SK-N-SH (cell line): ENCODE measurements at regions not wholly inside any gene's neighbourhood (a gene's known extent, or its start where the extent isn't known, plus 50 kb on each side); places are given as distances from the start of the nearest gene placed in this dataset.

Source experiments
- CTCF ChIA-PET: fragments of 300-600, 350-600 bp; formaldehyde crosslinking; extraction: SDS; loops from one replicate; lab custom pipeline; 2021; lab: Yijun Ruan, JAX
- POLR2A ChIA-PET: fragments of 350-600 bp; sonication (Branson Sonifier 250); formaldehyde crosslinking; extraction: SDS; loops from one replicate; lab custom pipeline; 2020; ENCODE audit warnings: antibody characterized with exemption, inconsistent platforms; lab: Yijun Ruan, JAX
- DNase-seq: peaks from one replicate; pipeline ENCODE4 v3.0.0; 2012
- H2AFZ ChIP-seq: fragments of 200-600 bp; sonication (generic); 2 replicates; pipeline ENCODE4 v1.8.1; 2016; ENCODE audit warnings: antibody characterized with exemption, mild to moderate bottlenecking, low read depth
- H3F3A ChIP-seq: fragments of 200-600 bp; sonication (generic); replicated peaks from 2 replicates; pipeline ENCODE3; 2016; ENCODE audit warnings: antibody characterized with exemption, mild to moderate bottlenecking; ENCODE audit not compliant: insufficient read depth
- H3K27ac ChIP-seq, 2 experiments: fragments of 200-500 bp in 1 of 2; fragments of 200-600 bp in 1 of 2; sonication (Bioruptor generic) in 1 of 2; sonication (generic), shearing (Covaris generic) in 1 of 2; 2 replicates each; pipeline versions ENCODE4 v1.5.1 to v1.6.1; 2014 to 2016; ENCODE audit warnings: low read depth in 2 of 2, inconsistent platforms in 1 of 2, low read length in 1 of 2, mild to moderate bottlenecking in 1 of 2, mixed read lengths in 1 of 2
- H3K27me3 ChIP-seq: fragments of 200-600 bp; sonication (generic), shearing (Covaris generic); 2 replicates; pipeline ENCODE4 v1.6.1; 2016; ENCODE audit warnings: mixed run types; ENCODE audit not compliant: insufficient read depth
- H3K36me3 ChIP-seq, 2 experiments: fragments of 200-500 bp in 1 of 2; fragments of 200-600 bp in 1 of 2; sonication (Bioruptor generic) in 1 of 2; sonication (generic) in 1 of 2; replicated peaks in 1 of 2; 2 replicates each; pipeline versions ENCODE3 to v1.5.1; 2014 to 2016; ENCODE audit warnings: low read length in 1 of 2, mild to moderate bottlenecking in 1 of 2; ENCODE audit not compliant: insufficient read depth in 2 of 2, control insufficient read depth in 1 of 2
- H3K4me1 ChIP-seq, 2 experiments: fragments of 200-500 bp in 1 of 2; fragments of 200-600 bp in 1 of 2; sonication (Bioruptor generic) in 1 of 2; sonication (generic), shearing (Covaris generic) in 1 of 2; 2 replicates each; pipeline versions ENCODE4 v1.5.1 to v1.6.1; 2014 to 2016; ENCODE audit warnings: low read depth in 1 of 2, low read length in 1 of 2, mixed run types in 1 of 2; ENCODE audit not compliant: insufficient read depth in 2 of 2, control insufficient read depth in 1 of 2
- H3K4me2 ChIP-seq: fragments of 200-600 bp; sonication (generic), shearing (Covaris generic); 2 replicates; pipeline ENCODE4 v1.6.1; 2017; ENCODE audit warnings: mixed run types
- H3K4me3 ChIP-seq, 2 experiments: fragments of 200-500 bp in 1 of 2; fragments of 200-600 bp in 1 of 2; sonication (Bioruptor generic) in 1 of 2; sonication (generic), shearing (Covaris generic) in 1 of 2; 2 replicates each; pipeline versions ENCODE4 v1.5.1 to v1.8.1; 2014 to 2016; ENCODE audit warnings: low read depth in 2 of 2, inconsistent platforms in 1 of 2, low read length in 1 of 2, mild to moderate bottlenecking in 1 of 2, mixed read lengths in 1 of 2, moderate library complexity in 1 of 2
- H3K79me2 ChIP-seq: fragments of 200-600 bp; sonication (generic); 2 replicates; pipeline ENCODE4 v1.8.1; 2017; ENCODE audit warnings: mild to moderate bottlenecking; ENCODE audit not compliant: insufficient read depth
- H3K9ac ChIP-seq: fragments of 200-600 bp; sonication (generic); 2 replicates; pipeline ENCODE4 v1.6.1; 2017; ENCODE audit warnings: mixed run types
- H3K9me2 ChIP-seq: fragments of 200-600 bp; sonication (generic); 2 replicates; pipeline ENCODE4 v1.6.1; 2017; ENCODE audit warnings: mixed run types
- H3K9me3 ChIP-seq: fragments of 200-600 bp; sonication (generic); 2 replicates; pipeline ENCODE4 v1.6.1; 2017; ENCODE audit warnings: mixed run types, mild to moderate bottlenecking, moderate library complexity
- H4K20me1 ChIP-seq: fragments of 200-600 bp; sonication (generic); 2 replicates; pipeline ENCODE4 v1.6.1; 2017; ENCODE audit warnings: mild to moderate bottlenecking, mixed run types; ENCODE audit not compliant: insufficient read depth
- CHD2 ChIP-seq: fragments of 150-350 bp; IDR thresholded peaks from 2 replicates; pipeline ENCODE4 v1.6.1; 2018; ENCODE audit warnings: low read length; ENCODE audit not compliant: partially characterized antibody
- ELF1 ChIP-seq: IDR thresholded peaks from 2 replicates; pipeline ENCODE4 v1.4.0; 2012
- EZH2phosphoT487 ChIP-seq: fragments of 200-600 bp; sonication (generic); IDR thresholded peaks from 2 replicates; pipeline ENCODE4 v1.6.1; 2017; ENCODE audit warnings: low read depth, mixed run types, mild to moderate bottlenecking, antibody characterized with exemption, moderate library complexity, borderline replicate concordance
- FOSL2 ChIP-seq: IDR thresholded peaks from 2 replicates; pipeline ENCODE4 v1.4.0; 2012; ENCODE audit warnings: low read depth, mild to moderate bottlenecking, moderate library complexity, borderline replicate concordance
- FOXJ3 ChIP-seq: sonication (generic); formaldehyde crosslinking; IDR thresholded peaks from 2 replicates; pipeline ENCODE4 v1.5.1; 2020; ENCODE audit warnings: mild to moderate bottlenecking, missing genetic modification reagents
- FOXM1 ChIP-seq: IDR thresholded peaks from 2 replicates; pipeline ENCODE4 v1.4.0; 2012; ENCODE audit warnings: low read depth, mild to moderate bottlenecking
- GABPA ChIP-seq: IDR thresholded peaks from 2 replicates; pipeline ENCODE4 v1.4.0; 2012; ENCODE audit warnings: low read depth, mild to moderate bottlenecking
- GATA2 ChIP-seq: sonication (generic); formaldehyde crosslinking; IDR thresholded peaks from 2 replicates; pipeline ENCODE4 v1.5.0; 2020; ENCODE audit warnings: mild to moderate bottlenecking, missing genetic modification reagents
- JUND ChIP-seq: IDR thresholded peaks from 2 replicates; pipeline ENCODE4 v1.4.0; 2012
- MEF2A ChIP-seq: IDR thresholded peaks from 2 replicates; pipeline ENCODE4 v1.4.0; 2012; ENCODE audit warnings: low read depth, borderline replicate concordance
- NFIC ChIP-seq: IDR thresholded peaks from 2 replicates; pipeline ENCODE4 v1.4.0; 2012; ENCODE audit warnings: borderline replicate concordance
- RFX5 ChIP-seq: IDR thresholded peaks from 2 replicates; pipeline ENCODE4 v1.6.1; 2012; ENCODE audit warnings: mild to moderate bottlenecking, improper control_type of control experiment, low read length
- TAF1 ChIP-seq: IDR thresholded peaks from 2 replicates; pipeline ENCODE4 v1.6.1; 2012; ENCODE audit warnings: low read depth, mild to moderate bottlenecking, low read length, moderate library complexity, borderline replicate concordance
- TCF12 ChIP-seq: IDR thresholded peaks from 2 replicates; pipeline ENCODE4 v1.4.0; 2012
- TEAD4 ChIP-seq: IDR thresholded peaks from 2 replicates; pipeline ENCODE4 v1.4.0; 2012; ENCODE audit warnings: mild to moderate bottlenecking, borderline replicate concordance; ENCODE audit not compliant: insufficient read depth
- WGBS: methylation state at CpG from one replicate; pipeline ENCODE4 v1.1.6; 2017; ENCODE audit warnings: low lambda C conversion rate; 5-methylcytosine and 5-hydroxymethylcytosine counted together
- TF ChIP-seq, protein P1 (sequence below): IDR thresholded peaks from 2 replicates; pipeline ENCODE4 v1.6.1; 2012; ENCODE audit warnings: mild to moderate bottlenecking, low read depth, low read length, moderate library complexity
- TF ChIP-seq, protein P2 (sequence below): fragments of 200-600 bp; sonication (generic); IDR thresholded peaks from 2 replicates; pipeline ENCODE4 v1.6.1; 2017; ENCODE audit warnings: antibody characterized with exemption, mild to moderate bottlenecking, moderate library complexity
- TF ChIP-seq, protein P3 (sequence below): fragments of 150-350 bp; IDR thresholded peaks from 2 replicates; pipeline ENCODE4 v1.6.1; 2016; ENCODE audit warnings: mild to moderate bottlenecking, low read depth, low read length
- TF ChIP-seq, protein P4 (sequence below): IDR thresholded peaks from 2 replicates; pipeline ENCODE4; 2012

DNA sequence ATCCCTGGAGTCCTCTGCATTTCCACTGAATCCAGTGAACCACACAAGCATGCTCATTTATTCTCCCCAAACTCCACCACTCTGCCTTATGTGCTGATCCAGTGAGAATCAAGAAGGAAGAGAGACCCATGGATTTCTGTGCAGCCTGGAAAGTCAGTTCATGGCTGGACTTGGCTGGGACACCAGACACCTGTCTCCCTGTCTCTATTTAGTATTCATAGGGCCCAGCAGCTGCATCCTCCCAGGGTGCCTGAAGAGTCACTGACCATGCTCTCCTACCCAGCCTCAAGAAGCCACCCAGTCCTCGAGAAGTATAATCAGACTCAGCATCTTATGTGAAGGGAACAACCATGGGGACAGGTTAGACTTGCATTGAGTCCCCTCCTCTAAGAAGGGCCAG is 83.2 kb downstream of the ZNF280B start:
- no peak overlapping the region for H3K4me3 ChIP-seq
- POLR2A ChIA-PET, result no interaction called here
- H3K9me3 ChIP-seq, result no peaks in the 10 kb centered on the region
- DNase-seq, result no peak
- no peaks in the 10 kb centered on the region for H3K4me1 ChIP-seq
- H3K4me2 ChIP-seq, result no peak overlapping the region
- no peaks in the 10 kb centered on the region for H3K79me2 ChIP-seq
- H4K20me1 ChIP-seq, result no peaks in the 10 kb centered on the region
- no peaks in the 10 kb centered on the region for H3F3A ChIP-seq
- no peaks in the 10 kb centered on the region for H3K36me3 ChIP-seq
- H3K27ac ChIP-seq, result no peak overlapping the region
- no peak overlapping the region for H3K9ac ChIP-seq
- CTCF ChIA-PET, result interaction anchor here (1.1 to 1.8 kb wide), 3 partner anchors 11 to 38 kb away, joined by 3 to 5 read pairs (median 4); no protein-coding TSS in a partner anchor
- peaks cover 7% of the 10 kb centered on the region; the same call in 1 of the 2 replicates for H3K27me3 ChIP-seq
- H2AFZ ChIP-seq, result no peak overlapping the region
- TF ChIP-seq FOSL2, result no peak
- no peak for TF ChIP-seq EZH2phosphoT487
- TF ChIP-seq FOXM1, result no peak
- TF ChIP-seq, protein P1, sequence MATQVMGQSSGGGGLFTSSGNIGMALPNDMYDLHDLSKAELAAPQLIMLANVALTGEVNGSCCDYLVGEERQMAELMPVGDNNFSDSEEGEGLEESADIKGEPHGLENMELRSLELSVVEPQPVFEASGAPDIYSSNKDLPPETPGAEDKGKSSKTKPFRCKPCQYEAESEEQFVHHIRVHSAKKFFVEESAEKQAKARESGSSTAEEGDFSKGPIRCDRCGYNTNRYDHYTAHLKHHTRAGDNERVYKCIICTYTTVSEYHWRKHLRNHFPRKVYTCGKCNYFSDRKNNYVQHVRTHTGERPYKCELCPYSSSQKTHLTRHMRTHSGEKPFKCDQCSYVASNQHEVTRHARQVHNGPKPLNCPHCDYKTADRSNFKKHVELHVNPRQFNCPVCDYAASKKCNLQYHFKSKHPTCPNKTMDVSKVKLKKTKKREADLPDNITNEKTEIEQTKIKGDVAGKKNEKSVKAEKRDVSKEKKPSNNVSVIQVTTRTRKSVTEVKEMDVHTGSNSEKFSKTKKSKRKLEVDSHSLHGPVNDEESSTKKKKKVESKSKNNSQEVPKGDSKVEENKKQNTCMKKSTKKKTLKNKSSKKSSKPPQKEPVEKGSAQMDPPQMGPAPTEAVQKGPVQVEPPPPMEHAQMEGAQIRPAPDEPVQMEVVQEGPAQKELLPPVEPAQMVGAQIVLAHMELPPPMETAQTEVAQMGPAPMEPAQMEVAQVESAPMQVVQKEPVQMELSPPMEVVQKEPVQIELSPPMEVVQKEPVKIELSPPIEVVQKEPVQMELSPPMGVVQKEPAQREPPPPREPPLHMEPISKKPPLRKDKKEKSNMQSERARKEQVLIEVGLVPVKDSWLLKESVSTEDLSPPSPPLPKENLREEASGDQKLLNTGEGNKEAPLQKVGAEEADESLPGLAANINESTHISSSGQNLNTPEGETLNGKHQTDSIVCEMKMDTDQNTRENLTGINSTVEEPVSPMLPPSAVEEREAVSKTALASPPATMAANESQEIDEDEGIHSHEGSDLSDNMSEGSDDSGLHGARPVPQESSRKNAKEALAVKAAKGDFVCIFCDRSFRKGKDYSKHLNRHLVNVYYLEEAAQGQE, result no peak
- H3K9me2 ChIP-seq, result no peaks in the 10 kb centered on the region
- 0% methylated on average over 1 of the region's 1 CpG for WGBS

DNA sequence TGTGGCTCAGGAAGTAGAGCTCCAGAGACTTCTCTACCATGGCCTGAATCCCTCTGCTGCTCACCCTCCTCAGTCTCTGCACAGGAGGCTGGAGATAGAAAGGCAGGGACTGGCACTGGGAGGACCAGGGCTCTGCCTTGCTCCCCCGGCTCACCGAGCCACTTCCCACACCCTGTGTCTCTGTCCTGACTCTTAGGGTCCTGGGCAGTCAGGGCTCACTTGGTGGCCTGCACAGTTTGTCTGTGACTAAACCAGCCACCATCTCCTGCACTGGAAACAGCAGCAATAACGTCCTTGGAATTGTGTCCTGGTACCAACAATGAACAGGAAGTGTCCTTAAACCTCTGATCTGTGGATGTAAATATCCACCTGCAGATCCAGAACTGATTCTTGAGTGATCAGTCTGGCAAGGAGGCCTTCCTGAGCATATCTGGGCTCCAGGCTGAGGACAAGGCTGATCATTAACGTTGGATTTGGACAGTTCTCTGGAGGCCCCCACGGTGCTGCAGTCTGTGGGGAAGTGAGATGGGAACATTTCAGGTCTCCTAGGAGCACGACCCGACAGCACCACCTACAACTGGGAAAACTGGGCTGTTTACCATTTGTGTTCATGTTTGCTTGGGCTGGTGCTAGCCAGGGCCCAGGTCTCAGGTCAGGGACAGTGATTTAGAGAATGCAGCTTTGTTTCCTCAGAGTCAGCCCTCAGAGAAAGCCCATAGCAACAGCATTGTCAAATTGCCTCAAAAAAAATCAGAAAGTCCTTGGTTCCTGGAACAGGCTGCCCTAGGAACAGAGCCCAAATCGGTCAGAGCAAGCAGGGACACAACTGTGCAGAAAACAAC is 82.5 kb downstream of the ZNF280B start:
- H3K9ac ChIP-seq, result no peak overlapping the region

More for the DNA sequence above, 82.5 kb downstream of the ZNF280B start:
- H3K4me3 ChIP-seq, result no peak overlapping the region
- peaks cover 7% of the 10 kb centered on the region; the same call in 1 of the 2 replicates for H3K27me3 ChIP-seq
- H3K27ac ChIP-seq, result no peak overlapping the region
- CTCF ChIA-PET, result interaction anchor here (1.8 kb wide), 1 partner anchor 12 kb away, joined by 4 read pairs; no protein-coding TSS in a partner anchor
- no peaks in the 10 kb centered on the region for H3K9me3 ChIP-seq
- H3K4me1 ChIP-seq, result no peaks in the 10 kb centered on the region
- H3K36me3 ChIP-seq, result no peaks in the 10 kb centered on the region
- DNase-seq, result no peak
- POLR2A ChIA-PET, result no interaction called here
- no peaks in the 10 kb centered on the region for H3F3A ChIP-seq
- no peaks in the 10 kb centered on the region for H3K79me2 ChIP-seq
- H3K4me2 ChIP-seq, result no peak overlapping the region
- TF ChIP-seq TEAD4 (no peak), TCF12 (no peak), CHD2 (no peak), GABPA (no peak), ELF1 (no peak), GATA2 (no peak), RFX5 (no peak), FOXJ3 (CRISPR knock-in tag) (no peak), MEF2A (no peak), NFIC (no peak), TAF1 (no peak), JUND (no peak)
- TF ChIP-seq, protein P2, sequence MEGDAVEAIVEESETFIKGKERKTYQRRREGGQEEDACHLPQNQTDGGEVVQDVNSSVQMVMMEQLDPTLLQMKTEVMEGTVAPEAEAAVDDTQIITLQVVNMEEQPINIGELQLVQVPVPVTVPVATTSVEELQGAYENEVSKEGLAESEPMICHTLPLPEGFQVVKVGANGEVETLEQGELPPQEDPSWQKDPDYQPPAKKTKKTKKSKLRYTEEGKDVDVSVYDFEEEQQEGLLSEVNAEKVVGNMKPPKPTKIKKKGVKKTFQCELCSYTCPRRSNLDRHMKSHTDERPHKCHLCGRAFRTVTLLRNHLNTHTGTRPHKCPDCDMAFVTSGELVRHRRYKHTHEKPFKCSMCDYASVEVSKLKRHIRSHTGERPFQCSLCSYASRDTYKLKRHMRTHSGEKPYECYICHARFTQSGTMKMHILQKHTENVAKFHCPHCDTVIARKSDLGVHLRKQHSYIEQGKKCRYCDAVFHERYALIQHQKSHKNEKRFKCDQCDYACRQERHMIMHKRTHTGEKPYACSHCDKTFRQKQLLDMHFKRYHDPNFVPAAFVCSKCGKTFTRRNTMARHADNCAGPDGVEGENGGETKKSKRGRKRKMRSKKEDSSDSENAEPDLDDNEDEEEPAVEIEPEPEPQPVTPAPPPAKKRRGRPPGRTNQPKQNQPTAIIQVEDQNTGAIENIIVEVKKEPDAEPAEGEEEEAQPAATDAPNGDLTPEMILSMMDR, result no peak
- TF ChIP-seq, protein P3, sequence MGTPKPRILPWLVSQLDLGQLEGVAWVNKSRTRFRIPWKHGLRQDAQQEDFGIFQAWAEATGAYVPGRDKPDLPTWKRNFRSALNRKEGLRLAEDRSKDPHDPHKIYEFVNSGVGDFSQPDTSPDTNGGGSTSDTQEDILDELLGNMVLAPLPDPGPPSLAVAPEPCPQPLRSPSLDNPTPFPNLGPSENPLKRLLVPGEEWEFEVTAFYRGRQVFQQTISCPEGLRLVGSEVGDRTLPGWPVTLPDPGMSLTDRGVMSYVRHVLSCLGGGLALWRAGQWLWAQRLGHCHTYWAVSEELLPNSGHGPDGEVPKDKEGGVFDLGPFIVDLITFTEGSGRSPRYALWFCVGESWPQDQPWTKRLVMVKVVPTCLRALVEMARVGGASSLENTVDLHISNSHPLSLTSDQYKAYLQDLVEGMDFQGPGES, result no peak
- TF ChIP-seq, protein P4, sequence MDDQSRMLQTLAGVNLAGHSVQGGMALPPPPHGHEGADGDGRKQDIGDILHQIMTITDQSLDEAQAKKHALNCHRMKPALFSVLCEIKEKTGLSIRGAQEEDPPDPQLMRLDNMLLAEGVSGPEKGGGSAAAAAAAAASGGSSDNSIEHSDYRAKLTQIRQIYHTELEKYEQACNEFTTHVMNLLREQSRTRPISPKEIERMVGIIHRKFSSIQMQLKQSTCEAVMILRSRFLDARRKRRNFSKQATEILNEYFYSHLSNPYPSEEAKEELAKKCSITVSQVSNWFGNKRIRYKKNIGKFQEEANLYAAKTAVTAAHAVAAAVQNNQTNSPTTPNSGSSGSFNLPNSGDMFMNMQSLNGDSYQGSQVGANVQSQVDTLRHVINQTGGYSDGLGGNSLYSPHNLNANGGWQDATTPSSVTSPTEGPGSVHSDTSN, result no peak
- H2AFZ ChIP-seq, result no peak overlapping the region
- no peaks in the 10 kb centered on the region for H3K9me2 ChIP-seq
- 7% methylated on average over 7 of the region's 8 CpGs for WGBS
- H4K20me1 ChIP-seq, result no peaks in the 10 kb centered on the region
